ENCODE measurements at regions not wholly inside any gene's neighbourhood (a gene's known extent, or its start where the extent isn't known, plus 50 kb on each side); places are given as distances from the start of the nearest gene placed in this dataset.

DNA sequence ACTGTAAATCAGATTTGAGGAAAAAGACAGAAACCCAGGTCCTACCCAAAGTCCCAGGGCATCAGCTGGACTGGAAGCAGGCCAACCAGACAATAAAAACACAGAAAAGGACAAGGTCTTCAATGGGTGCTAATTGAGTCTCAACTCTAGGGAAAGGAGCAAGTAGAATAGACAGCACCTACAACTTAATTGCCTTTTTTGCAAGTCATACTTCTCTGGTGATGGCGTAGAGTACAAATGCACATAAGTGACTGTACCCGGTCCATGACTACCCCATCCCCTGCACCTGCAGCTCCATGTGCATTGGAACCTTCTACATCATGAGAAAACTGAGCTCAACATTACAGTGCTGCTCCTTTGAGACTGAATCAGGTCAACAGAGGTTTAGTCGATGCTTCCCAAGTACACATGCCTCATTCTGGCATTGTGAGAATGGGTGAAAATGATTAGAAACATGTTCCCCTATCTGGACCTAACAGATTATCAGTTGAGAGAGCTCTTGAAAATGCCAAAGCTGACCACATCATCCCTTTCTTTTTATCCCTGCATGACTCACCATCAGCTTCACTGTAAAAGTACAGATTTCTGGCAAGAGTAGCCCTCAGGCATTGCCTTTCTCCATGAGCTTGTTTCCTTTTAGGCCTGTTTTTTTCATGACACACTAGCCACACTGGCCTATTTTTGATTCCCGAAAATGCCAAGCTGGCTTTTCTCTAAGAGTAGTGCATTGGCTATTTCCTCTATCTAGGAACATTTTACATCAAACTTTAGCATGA, 298.3 kb downstream of the HS3ST1 start:
- H3K4me3 ChIP-seq (replicated peaks; ENCODE audit: low read depth, low read length): no peak overlapping the region
- DNase-seq (ENCODE audit: low read depth): peak; percentile 80
- TF ChIP-seq, protein P1, sequence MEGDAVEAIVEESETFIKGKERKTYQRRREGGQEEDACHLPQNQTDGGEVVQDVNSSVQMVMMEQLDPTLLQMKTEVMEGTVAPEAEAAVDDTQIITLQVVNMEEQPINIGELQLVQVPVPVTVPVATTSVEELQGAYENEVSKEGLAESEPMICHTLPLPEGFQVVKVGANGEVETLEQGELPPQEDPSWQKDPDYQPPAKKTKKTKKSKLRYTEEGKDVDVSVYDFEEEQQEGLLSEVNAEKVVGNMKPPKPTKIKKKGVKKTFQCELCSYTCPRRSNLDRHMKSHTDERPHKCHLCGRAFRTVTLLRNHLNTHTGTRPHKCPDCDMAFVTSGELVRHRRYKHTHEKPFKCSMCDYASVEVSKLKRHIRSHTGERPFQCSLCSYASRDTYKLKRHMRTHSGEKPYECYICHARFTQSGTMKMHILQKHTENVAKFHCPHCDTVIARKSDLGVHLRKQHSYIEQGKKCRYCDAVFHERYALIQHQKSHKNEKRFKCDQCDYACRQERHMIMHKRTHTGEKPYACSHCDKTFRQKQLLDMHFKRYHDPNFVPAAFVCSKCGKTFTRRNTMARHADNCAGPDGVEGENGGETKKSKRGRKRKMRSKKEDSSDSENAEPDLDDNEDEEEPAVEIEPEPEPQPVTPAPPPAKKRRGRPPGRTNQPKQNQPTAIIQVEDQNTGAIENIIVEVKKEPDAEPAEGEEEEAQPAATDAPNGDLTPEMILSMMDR (IDR thresholded peaks at IDR 0.05; ENCODE audit: low read length, missing control alignments): no peak

DNA sequence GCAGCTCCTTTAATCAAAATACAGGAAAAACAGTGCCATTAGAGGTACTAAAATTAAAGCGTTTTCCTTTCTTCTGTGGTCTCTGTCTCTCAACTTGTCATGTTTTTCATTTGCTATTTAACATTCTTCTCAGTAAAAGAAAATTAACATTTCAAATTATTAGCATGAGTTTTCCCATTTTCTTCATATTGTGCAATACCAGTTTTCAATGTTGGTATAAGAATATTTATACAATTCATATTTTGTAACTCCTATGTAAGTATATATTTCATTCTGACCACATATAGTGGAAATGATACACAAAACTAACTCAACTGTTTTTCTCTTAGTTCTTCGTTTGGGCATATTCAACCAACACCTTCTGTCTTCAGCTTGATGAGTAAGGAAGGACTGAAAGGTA, 308.3 kb downstream of the HS3ST1 start:
- TF ChIP-seq, protein P1 (IDR thresholded peaks at IDR 0.05; ENCODE audit: low read length, missing control alignments): no peak
- H3K4me3 ChIP-seq (replicated peaks; ENCODE audit: low read depth, low read length): no peak overlapping the region
- no peak for DNase-seq (ENCODE audit: low read depth)

DNA sequence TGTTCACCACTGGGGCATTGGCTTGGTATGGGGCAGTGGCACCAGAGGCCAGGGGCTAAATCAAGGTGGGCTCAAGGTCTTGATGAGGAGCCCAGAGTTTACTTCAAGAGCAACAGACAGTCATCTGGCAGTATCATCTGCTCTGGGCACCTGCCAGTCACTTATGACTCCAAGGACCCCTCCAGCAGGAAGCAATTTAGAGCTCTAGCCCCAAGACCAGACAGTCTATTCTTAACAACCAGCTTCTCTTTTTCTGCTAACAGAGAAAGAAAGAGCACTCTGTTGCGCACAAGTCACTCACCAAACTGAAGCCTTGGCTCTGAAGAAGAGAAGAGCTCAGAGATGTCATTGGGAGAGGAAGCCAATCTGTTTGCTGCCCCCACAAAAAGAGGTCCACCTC, 309.2 kb downstream of the HS3ST1 start:
- no peak for DNase-seq (ENCODE audit: low read depth)
- TF ChIP-seq, protein P1 (IDR thresholded peaks at IDR 0.05; ENCODE audit: low read length, missing control alignments): no peak
- no peak overlapping the region for H3K4me3 ChIP-seq (replicated peaks; ENCODE audit: low read depth, low read length)

DNA sequence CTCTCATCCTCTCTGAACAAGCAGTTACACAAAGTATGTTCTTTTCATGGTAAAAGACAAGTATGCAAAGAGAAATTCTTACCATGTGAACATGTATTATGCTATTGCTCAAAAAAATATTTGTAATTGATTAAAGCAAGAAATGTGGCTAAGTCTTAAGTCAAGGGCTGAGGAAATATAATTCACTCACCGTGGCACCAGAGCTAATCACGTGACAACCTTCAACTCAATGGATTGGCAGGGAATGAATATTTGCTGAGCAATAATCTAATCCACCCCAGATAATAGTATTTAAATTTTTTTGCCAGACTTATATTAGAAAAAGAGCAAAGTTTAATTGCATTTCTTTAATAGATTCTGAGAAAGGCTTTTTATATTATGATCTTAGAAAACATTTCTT, 310.2 kb downstream of the HS3ST1 start:
- H3K4me3 ChIP-seq (replicated peaks; ENCODE audit: low read depth, low read length): no peak overlapping the region
- TF ChIP-seq, protein P1 (IDR thresholded peaks at IDR 0.05; ENCODE audit: low read length, missing control alignments): no peak
- DNase-seq (ENCODE audit: low read depth): no peak

DNA sequence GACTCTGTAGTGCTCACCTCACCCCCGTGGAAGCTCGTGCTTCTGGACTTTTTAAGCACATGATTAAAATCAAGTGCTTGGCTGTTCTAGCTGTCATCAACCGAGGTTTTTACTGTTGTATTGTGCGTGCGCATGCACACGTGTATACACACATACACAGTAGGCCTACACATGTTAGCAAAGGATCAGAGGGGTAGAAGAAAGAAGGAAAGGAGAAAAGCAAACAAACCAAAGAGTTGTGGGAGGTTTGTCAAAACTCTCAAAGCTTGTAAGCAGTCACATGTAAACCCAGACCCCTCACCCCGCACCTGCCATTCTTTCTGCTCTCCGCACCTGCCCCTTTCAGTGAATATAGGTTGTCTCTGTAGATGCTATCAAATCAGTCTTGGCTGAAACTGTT, 311.8 kb downstream of the HS3ST1 start:
- no peak for DNase-seq (ENCODE audit: low read depth)
- H3K4me3 ChIP-seq (replicated peaks; ENCODE audit: low read depth, low read length): no peak overlapping the region
- TF ChIP-seq, protein P1 (IDR thresholded peaks at IDR 0.05; ENCODE audit: low read length, missing control alignments): no peak

DNA sequence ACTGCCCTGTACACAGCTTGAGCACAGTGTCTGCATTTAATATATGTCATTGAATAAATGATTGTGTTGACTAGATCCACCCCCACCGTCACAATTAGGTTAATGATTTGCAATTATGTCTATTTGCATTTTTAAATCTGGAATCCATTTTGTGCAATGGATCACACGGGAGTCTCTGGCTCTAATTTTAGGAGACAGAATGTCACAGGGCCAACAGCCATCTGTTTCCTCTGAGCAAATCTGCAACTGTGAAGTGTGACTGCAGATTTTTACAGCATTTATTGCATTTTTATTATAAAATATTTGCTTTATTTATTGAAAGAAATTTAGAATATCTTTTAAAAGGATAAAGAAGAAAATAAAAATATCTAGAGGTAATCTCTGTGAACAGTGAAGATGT, 316.8 kb downstream of the HS3ST1 start:
- no peak for DNase-seq (ENCODE audit: low read depth)
- no peak overlapping the region for H3K4me3 ChIP-seq (replicated peaks; ENCODE audit: low read depth, low read length)
- TF ChIP-seq, protein P1 (IDR thresholded peaks at IDR 0.05; ENCODE audit: low read length, missing control alignments): no peak

DNA sequence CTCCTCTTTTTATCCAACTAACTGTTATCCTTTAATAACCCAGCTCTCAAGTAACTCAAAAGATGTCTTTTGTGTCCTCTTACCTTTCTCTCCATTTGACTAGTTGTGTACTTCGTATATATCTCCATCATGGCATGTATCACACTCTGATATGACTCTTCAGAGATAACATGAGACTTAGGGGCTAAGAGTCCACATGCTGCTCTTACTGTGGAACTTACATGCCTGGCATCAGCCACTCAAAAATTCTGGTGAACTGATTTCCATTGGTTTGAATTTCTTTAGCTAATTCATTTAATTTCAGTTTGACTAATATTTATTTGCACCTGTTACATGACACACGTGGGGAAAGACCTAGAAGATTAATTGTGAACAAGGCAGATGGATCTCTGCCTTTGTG, 317.3 kb downstream of the HS3ST1 start:
- TF ChIP-seq, protein P1 (IDR thresholded peaks at IDR 0.05; ENCODE audit: low read length, missing control alignments): no peak
- H3K4me3 ChIP-seq (replicated peaks; ENCODE audit: low read depth, low read length): no peak overlapping the region
- DNase-seq (ENCODE audit: low read depth): no peak
